ENCODE measurements at regions not wholly inside any gene's neighbourhood (a gene's known extent, or its start where the extent isn't known, plus 50 kb on each side); places are given as distances from the start of the nearest gene placed in this dataset.

DNA sequence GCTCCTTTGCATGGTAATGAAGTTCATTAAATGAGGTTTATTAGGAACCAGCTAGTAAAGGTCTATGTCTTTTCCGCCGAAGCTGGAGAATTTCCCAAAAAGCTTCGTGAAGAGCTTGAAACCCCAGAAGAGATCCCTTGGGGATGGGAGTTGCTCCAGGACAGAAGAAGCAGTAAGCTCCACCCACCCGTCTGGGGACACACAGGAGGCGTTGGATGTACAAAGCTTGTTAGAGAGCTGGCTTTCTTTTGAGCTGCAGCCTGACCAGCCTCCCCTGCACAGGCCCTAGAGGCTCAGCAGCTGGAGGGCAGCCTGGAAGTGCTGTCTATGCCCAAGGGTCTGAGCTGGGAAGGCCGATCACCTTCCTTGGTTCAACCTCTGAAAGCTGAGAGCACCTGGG lies 147.4 kb upstream of the SDK2 start:
- TF ChIP-seq, protein P1, sequence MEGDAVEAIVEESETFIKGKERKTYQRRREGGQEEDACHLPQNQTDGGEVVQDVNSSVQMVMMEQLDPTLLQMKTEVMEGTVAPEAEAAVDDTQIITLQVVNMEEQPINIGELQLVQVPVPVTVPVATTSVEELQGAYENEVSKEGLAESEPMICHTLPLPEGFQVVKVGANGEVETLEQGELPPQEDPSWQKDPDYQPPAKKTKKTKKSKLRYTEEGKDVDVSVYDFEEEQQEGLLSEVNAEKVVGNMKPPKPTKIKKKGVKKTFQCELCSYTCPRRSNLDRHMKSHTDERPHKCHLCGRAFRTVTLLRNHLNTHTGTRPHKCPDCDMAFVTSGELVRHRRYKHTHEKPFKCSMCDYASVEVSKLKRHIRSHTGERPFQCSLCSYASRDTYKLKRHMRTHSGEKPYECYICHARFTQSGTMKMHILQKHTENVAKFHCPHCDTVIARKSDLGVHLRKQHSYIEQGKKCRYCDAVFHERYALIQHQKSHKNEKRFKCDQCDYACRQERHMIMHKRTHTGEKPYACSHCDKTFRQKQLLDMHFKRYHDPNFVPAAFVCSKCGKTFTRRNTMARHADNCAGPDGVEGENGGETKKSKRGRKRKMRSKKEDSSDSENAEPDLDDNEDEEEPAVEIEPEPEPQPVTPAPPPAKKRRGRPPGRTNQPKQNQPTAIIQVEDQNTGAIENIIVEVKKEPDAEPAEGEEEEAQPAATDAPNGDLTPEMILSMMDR (IDR thresholded peaks at IDR 0.05; ENCODE audit: low read length) = no peak
- TF ChIP-seq EZH2 (optimal IDR thresholded peaks at IDR 0.05; ENCODE audit: low read depth, low read length) = no peak

All from MM.1S (cell line).